ENCODE measurements at regions not wholly inside any gene's neighbourhood (a gene's known extent, or its start where the extent isn't known, plus 50 kb on each side); places are given as distances from the start of the nearest gene placed in this dataset.

DNA sequence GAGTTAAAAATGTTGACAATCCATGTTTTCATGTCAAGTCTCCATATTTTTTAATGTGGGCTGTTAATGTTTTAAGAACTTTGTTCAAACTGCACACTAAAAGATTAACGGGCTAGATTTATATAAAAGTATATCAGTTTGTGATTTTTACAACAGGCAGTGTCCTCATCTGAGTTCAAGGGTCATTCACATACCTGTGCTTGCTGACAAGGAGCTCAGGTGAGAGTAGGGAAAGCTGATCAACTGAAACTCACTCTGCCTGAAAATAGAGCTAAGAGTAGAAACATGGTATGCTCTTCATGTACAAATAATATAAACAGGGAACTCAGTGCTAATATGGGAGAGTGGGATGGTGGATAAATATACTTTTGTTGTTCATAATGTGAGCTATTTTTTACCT, 102.3 kb upstream of the DKK2 start:
- intact Hi-C loops (cut with DNase I) = no loop called here
- DNase-seq (ENCODE audit: low spot score) (no peak), ATAC-seq (no peak)

DNA sequence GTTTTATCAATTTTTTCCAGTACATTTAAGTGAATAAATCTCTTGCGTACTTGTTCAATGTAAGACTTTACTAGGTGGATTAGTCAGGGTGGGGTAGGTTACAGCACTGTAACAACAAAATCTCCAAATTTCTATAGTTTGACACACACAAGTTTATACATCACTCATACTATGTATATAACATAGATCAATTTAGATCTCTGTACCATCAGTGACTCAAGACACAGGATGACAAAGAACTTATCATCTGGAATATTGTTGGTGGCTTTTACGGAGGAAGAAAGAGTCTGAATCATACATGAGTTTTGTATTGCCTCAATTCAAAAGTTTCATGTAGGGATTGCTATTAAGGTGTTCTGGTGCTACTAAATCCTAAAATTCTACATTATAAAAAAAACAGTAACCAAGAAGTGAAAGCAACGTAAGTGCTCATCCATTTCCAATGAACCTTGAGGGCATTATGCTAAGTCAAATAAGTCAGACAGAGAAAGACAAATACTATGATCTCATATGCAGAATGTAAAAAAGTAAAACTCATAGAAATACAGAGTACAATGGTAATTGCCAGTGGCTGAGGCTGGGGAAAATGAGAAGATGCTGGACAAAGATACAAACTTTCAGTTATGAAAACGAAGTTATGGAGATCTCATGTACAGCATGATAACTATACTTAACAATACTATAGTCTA, 98.0 kb upstream of the DKK2 start:
- intact Hi-C loops (cut with DNase I) = no loop called here
- ATAC-seq (no peak), DNase-seq (ENCODE audit: low spot score) (no peak)

DNA sequence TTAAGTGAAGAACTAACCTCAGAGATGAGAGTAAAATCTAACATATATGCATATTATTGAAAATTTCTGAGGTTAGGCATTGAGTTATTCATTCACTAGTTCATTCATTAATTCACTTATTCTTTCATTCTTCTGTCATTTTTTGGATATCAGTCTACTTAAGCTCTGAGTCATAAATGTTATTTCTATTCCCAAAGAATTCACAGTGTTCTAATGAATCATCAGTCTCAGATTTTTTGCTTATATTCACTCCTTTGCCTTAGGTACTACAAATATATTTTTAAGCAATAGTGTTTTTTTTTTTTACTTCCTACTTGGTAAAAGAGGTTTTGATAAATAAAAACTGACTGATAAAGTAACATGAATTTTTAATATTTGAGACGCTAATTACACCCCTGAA, 95.2 kb upstream of the DKK2 start:
- DNase-seq (ENCODE audit: low spot score) (no peak), ATAC-seq (no peak)
- intact Hi-C loops (cut with DNase I) = no loop called here

DNA sequence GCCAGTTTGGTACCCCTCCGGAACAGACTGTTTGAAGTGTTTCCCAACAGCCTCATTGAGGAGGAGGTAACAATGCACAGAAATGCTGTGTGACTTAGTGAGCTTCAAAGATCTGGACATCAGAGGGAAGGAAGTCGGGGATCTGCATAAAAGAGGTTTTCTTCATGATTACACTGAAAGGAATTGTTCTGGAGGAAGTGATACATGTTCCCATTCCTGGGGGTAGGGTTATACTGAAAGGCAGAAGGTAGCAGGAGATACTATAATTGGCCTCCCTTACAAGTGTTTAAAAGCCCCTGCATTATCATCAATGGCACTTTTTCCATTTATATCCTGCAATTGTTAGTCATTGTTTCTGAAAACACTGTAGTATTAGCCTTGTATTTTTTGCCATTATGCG, 94.0 kb upstream of the DKK2 start:
- ATAC-seq = no peak
- intact Hi-C loops (cut with DNase I) = no loop called here
- no peak for DNase-seq (ENCODE audit: low spot score)

DNA sequence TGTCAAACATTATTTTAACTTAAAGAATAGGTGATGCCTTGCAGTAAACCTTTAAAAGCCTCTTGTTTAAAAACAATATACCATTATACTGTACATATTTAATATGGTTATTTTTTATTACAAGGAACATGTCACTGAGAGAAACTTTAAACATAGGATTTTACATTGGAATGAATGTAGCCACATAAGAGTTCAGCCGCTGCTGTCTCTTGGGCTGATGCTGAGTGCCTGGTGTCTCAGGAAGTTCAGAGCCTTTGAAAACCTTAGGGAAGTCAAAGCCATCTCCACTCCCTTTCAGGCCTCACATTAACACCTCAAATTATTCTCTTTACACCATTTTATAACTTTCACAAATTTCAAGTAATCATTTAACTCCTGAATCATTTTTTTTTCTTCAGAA, 93.5 kb upstream of the DKK2 start:
- intact Hi-C loops (cut with DNase I) = no loop called here
- ATAC-seq (no peak), DNase-seq (ENCODE audit: low spot score) (no peak)

DNA sequence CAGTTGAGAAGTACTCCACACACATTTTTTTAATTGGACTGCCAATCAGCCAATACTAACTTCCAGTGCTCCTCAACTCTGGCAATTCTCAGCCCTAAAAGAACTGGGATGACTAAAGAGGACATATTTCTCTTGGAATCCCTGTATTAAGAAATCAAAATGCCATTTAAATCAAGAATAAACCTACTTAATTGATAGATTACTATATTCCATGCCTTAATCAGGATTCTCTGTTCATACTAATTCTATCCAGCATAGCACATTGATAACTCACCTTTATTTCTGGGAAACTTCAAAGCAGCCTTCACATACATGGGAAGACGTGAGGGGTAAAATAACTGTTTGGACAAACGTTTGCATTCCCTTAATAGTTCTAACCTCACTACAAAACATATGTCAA, 93.0 kb upstream of the DKK2 start:
- no peak for DNase-seq (ENCODE audit: low spot score)
- intact Hi-C loops (cut with DNase I) = no loop called here
- no peak for ATAC-seq

DNA sequence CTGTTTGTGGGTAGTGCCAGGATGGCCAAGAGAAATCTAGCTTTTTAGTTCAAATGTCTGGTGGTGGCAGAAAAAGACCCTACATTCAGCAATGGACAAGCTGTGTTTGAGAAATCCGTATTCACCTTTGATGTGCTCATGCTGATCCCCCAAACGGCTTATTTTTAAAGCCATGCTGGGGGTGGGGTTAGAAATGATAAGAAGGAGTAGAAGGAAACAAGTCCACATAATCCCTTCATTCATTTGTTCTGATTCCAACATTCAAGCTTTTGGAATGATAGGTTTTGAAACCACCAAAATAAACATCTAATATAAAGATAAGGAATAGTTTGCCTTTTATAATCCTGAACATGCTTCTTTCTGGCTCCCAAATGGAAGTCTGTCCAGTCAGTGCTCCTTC, 92.0 kb upstream of the DKK2 start:
- intact Hi-C loops (cut with DNase I) = no loop called here
- no peak for DNase-seq (ENCODE audit: low spot score)

DNA sequence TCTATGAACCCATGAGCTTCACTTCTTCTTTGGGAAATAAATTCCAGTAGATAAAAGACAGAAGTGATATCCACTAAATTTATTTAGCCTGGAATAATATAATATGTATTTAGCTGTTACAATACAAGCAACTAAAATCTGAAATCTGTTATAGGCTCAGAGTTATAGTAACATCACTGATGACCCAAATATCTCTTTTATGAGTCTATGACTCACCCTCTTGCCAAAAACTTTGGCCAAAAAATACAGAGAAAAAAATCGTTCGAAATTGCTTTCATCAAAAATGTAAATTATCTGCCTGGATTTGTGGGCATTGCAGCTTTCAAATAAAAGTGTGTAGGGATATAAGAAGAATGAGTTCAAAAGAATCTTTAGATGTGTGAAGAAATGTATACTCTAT, 89.4 kb upstream of the DKK2 start:
- DNase-seq (ENCODE audit: low spot score) = no peak
- intact Hi-C loops (cut with DNase I) = no loop called here
- ATAC-seq = no peak

More for the DNA sequence above, 92.0 kb upstream of the DKK2 start:
- ATAC-seq = no peak

DNA sequence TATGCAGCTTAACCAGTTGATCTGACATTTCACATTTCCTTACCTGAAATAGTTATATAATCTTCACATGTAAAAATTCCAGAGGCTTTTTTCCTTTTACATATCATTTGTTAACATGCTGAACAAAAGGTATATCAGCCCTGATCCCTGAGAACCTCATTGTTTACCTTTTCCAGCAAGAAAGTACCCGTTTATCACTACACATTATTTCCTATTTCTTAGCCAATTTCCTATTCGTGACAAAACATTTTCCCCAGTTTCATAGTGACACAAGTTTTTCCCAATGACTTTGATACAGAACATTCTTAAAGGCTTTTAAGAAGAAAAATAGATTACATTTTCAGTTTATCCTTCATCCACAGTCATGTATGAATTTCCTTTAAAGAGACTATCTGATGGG, 86.6 kb upstream of the DKK2 start:
- intact Hi-C loops (cut with DNase I) = no loop called here
- ATAC-seq = no peak
- no peak for DNase-seq (ENCODE audit: low spot score)

DNA sequence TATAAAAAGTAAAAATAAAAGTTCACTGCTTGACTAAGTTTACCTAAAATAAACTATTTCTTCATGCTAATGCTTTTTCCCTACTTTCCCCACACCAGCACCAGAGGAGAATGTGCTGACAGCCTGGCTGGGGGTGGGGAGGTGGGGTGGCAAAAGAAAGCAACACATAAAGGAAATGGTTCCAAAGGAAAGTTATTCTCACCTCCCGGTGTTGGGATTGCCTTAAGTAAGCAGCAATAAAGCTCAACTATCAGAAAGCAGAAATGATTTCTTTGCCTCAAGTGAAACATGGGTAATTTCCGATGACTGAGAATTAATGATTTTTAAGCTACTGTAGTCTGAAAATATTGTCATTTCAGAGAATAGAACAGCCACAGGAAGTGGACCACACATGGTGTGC, 84.5 kb upstream of the DKK2 start:
- ATAC-seq = no peak
- no peak for DNase-seq (ENCODE audit: low spot score)

DNA sequence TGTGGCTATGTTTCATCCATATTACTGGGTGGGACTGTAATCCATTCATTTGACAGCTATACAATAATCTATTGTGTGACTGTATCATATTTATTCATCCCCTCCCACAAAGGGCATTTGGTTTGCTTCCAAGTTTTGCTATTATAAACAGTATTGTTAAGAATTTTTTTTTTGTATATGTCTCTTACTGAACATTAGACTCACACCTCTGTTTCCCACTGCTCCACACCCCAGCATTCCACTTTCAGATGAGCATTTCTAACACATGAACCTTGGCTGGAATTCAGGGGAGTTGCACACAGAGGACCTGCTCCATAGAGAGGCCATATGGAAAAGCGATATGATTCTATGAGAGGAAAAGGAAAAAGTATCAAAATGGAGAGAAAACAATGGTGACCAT, 81.6 kb upstream of the DKK2 start:
- ATAC-seq (no peak), DNase-seq (ENCODE audit: low spot score) (no peak)
- intact Hi-C loops (cut with DNase I) = no loop called here

More for the DNA sequence above, 84.5 kb upstream of the DKK2 start:
- intact Hi-C loops (cut with DNase I) = no loop called here

DNA sequence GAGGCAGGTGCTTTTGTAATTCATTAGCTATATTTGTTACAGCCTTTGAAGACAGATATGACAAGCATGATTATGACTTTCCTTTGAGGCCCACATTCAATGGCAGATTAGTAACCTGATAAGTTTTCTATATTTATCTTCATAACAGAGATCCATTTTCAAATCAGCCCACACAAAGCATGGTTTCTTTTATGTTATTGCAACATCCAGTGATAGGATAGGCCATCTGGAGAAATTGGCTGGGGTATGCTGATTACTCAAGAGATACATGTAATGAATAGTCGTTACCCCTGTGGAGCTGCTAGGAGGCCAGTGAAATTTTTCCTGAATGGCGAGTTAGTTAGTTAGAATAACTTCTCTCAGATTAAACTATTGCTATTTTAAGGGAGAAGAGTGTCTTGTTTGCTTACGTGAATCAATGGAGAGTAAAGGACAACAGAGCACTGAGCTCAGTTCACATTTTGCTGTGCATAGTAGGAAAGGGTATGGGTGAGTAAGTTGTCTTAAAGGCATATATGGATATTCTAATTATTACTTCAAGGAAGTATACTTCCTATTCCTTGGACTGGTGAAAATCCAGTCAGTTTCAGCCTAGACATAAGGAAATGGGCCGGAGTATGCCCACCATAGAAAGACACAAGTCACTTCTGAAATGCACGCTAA, 79.2 kb upstream of the DKK2 start:
- DNase-seq (ENCODE audit: low spot score) (no peak), ATAC-seq (peak; percentile 95)
- intact Hi-C loops (cut with DNase I) = no loop called here

DNA sequence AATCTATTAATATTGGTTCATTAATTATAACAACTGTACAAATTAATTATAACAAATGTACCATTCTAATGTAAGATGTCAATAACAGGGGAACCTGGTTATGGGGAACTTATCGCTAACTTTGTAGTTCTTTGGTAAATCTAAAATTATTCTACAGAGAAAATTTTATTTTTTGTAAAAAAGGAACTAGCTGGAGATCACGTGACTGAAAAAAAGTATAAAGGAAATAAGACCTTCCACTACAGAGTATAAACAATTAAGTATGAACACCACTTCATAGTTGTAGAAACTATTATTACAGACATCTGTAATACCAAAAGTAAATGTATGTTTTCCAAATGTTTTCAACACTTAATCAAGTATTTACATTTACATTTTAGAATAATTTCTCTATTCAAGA, 77.9 kb upstream of the DKK2 start:
- no peak for DNase-seq (ENCODE audit: low spot score)
- intact Hi-C loops (cut with DNase I) = no loop called here
- ATAC-seq = no peak

DNA sequence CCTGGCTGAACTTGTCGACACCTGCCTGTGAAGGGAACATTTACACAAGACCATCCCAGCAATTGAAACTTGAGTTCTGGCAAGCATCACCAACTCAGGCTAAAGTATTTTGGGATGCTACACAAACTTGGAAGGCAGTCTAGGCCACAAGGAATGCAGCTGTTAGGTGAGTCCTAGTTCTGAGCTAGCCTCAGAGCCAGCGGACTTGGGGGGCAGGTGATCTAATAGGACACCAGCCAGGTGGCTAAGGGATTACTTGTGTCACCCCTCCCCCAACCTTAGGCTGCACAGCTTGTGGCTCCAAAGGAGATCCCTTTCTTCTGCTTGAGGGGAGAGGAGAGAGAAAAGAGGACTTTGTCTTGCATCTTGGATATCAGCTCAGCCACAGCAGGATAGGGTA, 62.3 kb upstream of the DKK2 start:
- intact Hi-C loops (cut with DNase I) = no loop called here
- no peak for ATAC-seq
- no peak for DNase-seq (ENCODE audit: low spot score)

DNA sequence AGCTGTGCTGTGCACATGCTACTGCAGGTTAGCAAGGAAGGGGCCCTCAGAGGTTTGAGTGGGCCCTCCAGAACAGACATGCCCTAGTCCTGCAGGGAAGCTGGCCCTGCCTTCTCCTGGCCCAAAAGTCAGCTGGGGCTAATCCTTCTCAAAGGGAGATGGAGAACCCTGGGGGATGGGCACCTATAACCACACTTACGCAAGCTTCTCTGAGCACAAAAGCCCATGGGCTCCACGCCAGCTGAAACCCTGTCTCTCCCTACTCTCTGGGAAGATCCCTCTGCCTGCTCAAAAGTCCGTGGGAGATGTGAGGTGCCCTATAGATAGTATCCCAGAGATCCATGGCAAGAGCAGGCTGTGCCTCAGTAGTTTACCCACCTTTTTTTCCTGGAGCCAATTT, 58.9 kb upstream of the DKK2 start:
- ATAC-seq (no peak), DNase-seq (ENCODE audit: low spot score) (no peak)
- intact Hi-C loops (cut with DNase I) = no loop called here

DNA sequence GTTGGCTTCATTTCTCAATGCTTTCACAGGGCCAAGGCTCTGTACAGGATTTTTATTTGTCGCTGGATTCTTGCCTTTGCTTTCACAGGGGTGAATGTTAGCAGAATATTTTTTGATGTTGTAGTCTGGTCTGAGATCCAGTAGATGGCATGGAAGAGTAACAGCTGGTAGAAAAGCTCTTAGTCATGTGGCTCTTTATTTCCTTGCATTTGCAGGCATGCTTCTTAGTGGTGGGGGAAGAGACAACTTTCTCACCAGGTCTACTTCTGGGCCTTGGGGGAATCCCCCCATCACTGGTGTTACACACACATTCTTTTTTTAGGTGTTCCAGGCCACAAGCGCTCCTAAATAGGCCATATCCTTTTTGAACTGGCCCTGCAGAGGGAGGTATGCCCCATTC, 58.2 kb upstream of the DKK2 start:
- ATAC-seq (no peak), DNase-seq (ENCODE audit: low spot score) (no peak)
- intact Hi-C loops (cut with DNase I) = no loop called here
